Activated CD4-positive, alpha-beta T cell treated with anti-CD3 and anti-CD28 coated beads for 36 hours (primary cell): ENCODE measurements at regions not wholly inside any gene's neighbourhood (a gene's known extent, or its start where the extent isn't known, plus 50 kb on each side); places are given as distances from the start of the nearest gene placed in this dataset.

Experiments
- ATAC-seq: fragments of 200-7000 bp; cut with Tn5 transposase; one replicate; pipeline ENCODE4 v1.10.0; 2021; ENCODE audit warnings: mild to moderate bottlenecking, moderate library complexity
- CTCF ChIA-PET: fragments of 350-600 bp; sonication (Branson Sonifier 250); formaldehyde crosslinking; loops from one replicate; lab custom pipeline; 2021; ENCODE audit warnings: antibody characterized with exemption; lab: Charles Lee
- POLR2A ChIA-PET: fragments of 350-600 bp; sonication (Branson Sonifier 250); formaldehyde crosslinking; loops from one replicate; lab custom pipeline; 2021; ENCODE audit warnings: antibody characterized with exemption, inconsistent platforms; lab: Charles Lee
- DNase-seq: peaks from one replicate; pipeline ENCODE4 v3.0.0-alpha.2; 2020
- H3K27ac Mint-ChIP-seq: one replicate; pipeline ENCODE4 v1.8.0; 2021; ENCODE audit warnings: mixed read lengths
- H3K27me3 Mint-ChIP-seq: one replicate; pipeline ENCODE4 v1.8.0; 2021; ENCODE audit warnings: mixed read lengths
- H3K36me3 Mint-ChIP-seq: one replicate; pipeline ENCODE4 v1.8.0; 2021; ENCODE audit warnings: low read depth, mixed read lengths
- H3K4me1 Mint-ChIP-seq: one replicate; pipeline ENCODE4 v1.8.0; 2021; ENCODE audit warnings: mixed read lengths
- H3K4me3 Mint-ChIP-seq: one replicate; pipeline ENCODE4 v1.8.0; 2021; ENCODE audit warnings: mild to moderate bottlenecking, moderate library complexity, mixed read lengths
- H3K9me3 Mint-ChIP-seq: one replicate; pipeline ENCODE4 v1.8.0; 2021; ENCODE audit warnings: low read depth, mixed read lengths
- intact Hi-C, 2 experiments: fragments of 100-400 bp; cut with DNase I in 1 of 2; cut with micrococcal nuclease in 1 of 2; formaldehyde crosslinking; loops; one replicate each; pipeline versions ENCODE4 v1.14.2 to v1.15.1; 2022 to 2024; cut with DNase I, micrococcal nuclease

DNA sequence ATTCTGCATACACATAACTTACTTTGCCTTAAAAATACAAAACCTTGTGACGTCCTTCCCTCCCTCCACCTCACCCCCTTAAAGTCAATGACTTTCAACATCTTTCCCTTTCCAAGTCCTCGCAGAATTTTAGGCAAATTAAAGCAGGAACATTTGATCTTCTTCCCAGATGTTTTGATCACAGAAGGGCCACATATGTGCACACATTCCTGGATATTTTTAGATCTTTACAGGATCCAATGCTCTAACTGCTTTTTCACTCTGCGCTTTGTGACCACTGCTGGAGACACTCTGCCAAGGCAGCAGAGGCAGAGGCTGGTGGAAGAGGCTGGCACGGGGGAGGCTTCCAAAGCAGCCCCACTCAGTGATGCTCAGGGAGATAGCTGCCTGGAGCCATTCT, 130.7 kb downstream of the SEC61B start:
- Mint-ChIP-seq H3K27me3 (no peaks in the 10 kb centered on the region), H3K4me1 (no peaks in the 10 kb centered on the region), H3K9me3 (no peaks in the 10 kb centered on the region), H3K27ac (no peak overlapping the region), H3K4me3 (no peak overlapping the region), H3K36me3 (no peaks in the 10 kb centered on the region)
- ATAC-seq (no peak), DNase-seq (no peak)
- ChIA-PET POLR2A (no interaction called here), CTCF (interaction anchor here (0.6 kb wide), 2 partner anchors 649 to 1514 kb away, joined by 3 read pairs; no protein-coding TSS in a partner anchor)
- intact Hi-C loops: no loop called here

DNA sequence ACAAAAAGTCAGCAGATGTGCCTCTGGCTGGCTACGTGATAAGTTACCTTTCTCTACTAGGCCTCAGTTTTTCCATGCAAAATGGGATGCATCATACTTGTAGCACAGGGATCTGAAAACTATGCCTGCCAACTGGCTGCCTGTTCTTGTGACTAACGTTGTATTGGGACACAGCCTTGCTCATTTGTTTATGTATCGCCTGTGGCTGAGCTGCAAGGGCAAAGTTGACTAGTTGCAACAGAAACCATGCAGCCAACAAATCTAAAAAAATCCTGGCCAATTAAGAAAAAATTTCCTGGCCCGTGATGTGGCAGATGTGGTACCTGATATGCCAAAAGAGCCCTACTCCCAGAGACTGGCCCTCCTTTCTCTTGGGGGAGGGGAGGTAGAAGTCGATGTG, 131.3 kb downstream of the SEC61B start:
- Mint-ChIP-seq H3K4me1 (no peaks in the 10 kb centered on the region), H3K4me3 (no peak overlapping the region), H3K36me3 (no peaks in the 10 kb centered on the region), H3K27me3 (peaks cover 2% of the 10 kb centered on the region), H3K27ac (no peak overlapping the region), H3K9me3 (no peaks in the 10 kb centered on the region)
- intact Hi-C loops: no loop called here
- ATAC-seq (no peak), DNase-seq (no peak)
- CTCF ChIA-PET: interaction anchor here (0.6 kb wide), 2 partner anchors 649 to 1513 kb away, joined by 3 read pairs; no protein-coding TSS in a partner anchor
- POLR2A ChIA-PET: no interaction called here

DNA sequence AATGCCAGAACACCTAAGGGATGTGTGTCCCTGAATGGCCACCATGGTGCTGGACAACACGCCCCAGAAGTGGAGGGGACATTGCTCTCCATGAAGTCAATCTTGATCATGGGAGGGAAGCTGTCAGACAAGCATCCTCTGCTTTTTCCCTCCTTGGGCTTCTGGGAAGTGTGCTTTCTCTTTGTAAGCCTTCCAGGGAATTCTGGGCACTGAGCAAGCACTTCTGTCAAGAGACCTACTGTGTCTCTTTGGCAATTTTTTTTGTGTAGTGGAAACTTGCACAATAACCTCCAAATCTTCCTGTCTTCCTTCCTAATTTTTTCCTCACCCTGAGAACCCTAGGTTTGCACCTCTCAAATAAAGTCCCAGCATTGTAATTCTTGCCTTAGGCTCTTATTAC, 132.0 kb downstream of the SEC61B start:
- Mint-ChIP-seq H3K4me3 (no peak overlapping the region), H3K27ac (no peak overlapping the region), H3K4me1 (no peaks in the 10 kb centered on the region), H3K36me3 (no peaks in the 10 kb centered on the region), H3K27me3 (peaks cover 4% of the 10 kb centered on the region), H3K9me3 (no peaks in the 10 kb centered on the region)
- DNase-seq (no peak), ATAC-seq (no peak)
- intact Hi-C loops: no loop called here
- ChIA-PET POLR2A (no interaction called here), CTCF (no interaction called here)

DNA sequence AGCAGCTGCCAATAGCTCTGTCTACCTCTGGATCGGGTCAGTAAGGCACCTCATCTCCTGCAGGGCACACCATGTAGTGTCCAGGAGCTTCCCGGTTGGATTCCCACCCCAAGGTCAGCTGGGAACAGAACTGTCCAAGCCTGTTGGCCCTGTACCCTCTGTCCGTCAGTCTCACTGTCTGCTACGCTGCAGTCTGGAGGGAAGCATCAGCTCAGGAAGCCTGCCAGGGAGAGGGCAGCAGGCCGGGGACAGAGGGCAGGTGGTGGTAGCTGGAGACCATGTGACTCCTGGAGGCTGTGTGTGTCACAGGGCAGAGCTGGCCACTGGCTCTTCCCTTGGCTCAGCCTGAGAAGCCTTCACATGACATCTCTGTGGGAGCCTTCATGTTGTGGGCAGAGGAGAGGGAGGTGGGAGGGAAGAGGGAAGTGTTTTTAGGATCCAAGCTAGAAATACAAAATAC, 134.5 kb downstream of the SEC61B start:
- intact Hi-C loops: no loop called here
- POLR2A ChIA-PET: no interaction called here
- Mint-ChIP-seq H3K4me3 (no peak overlapping the region), H3K4me1 (no peaks in the 10 kb centered on the region), H3K27ac (no peak overlapping the region), H3K9me3 (no peaks in the 10 kb centered on the region), H3K36me3 (no peaks in the 10 kb centered on the region), H3K27me3 (peaks cover 17% of the 10 kb centered on the region)
- CTCF ChIA-PET: no interaction called here
- no peak for ATAC-seq
- no peak for DNase-seq

DNA sequence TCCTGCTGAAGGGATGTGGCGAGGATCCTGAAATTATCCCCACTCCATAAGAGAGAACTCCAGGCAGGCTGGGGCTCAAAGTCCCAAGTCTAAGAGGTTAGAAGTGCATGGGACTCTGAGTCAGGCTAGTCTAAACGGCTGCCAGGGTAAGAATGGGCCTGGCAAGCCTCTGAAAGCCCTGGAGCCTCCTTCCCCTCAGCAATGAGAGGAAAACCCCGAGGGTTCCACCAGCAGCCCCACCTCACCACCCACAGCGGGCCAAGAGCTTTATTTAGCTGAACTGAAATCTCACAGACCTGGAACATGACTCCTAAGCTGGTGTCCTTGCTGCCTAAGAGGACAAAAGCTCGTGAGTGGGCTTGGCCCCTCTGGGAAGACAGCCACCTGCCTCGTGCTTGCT, 135.5 kb downstream of the SEC61B start:
- ChIA-PET POLR2A (no interaction called here), CTCF (no interaction called here)
- no peaks in the 10 kb centered on the region for H3K36me3 Mint-ChIP-seq
- no peak overlapping the region for H3K27ac Mint-ChIP-seq
- ATAC-seq: no peak
- H3K9me3 Mint-ChIP-seq: no peaks in the 10 kb centered on the region
- H3K4me3 Mint-ChIP-seq: no peak overlapping the region
- no peaks in the 10 kb centered on the region for H3K4me1 Mint-ChIP-seq
- H3K27me3 Mint-ChIP-seq: peaks cover 20% of the 10 kb centered on the region
- intact Hi-C loops: no loop called here
- no peak for DNase-seq

DNA sequence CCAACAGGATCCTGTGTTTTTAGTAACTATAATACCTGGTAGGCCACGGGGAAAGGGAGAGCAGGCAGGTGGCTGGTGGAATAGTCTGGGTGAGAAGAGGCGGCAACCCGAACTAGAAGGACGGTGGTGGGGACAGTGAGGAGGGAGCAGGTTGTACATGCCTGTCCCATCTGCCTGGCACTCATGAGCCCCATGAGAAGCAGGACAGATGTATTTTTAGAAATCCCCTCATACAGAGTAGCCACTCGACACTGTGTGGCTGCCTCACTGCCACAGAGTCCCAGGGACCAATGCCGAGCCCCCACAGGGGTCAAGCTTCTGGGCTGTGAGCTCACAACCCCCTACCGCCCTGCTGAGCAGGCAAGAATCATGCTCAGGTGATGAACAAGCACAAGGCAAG, 136.6 kb downstream of the SEC61B start:
- intact Hi-C loops: no loop called here
- POLR2A ChIA-PET: no interaction called here
- DNase-seq (no peak), ATAC-seq (no peak)
- no peak overlapping the region for H3K27ac Mint-ChIP-seq
- H3K4me3 Mint-ChIP-seq: no peak overlapping the region
- peaks cover 22% of the 10 kb centered on the region for H3K27me3 Mint-ChIP-seq
- CTCF ChIA-PET: interaction anchor here (0.6 kb wide), 1 partner anchor 451 kb away, joined by 3 read pairs; no protein-coding TSS in a partner anchor
- no peaks in the 10 kb centered on the region for H3K36me3 Mint-ChIP-seq
- H3K9me3 Mint-ChIP-seq: no peaks in the 10 kb centered on the region
- H3K4me1 Mint-ChIP-seq: no peaks in the 10 kb centered on the region

- no peaks in the 10 kb centered on the region for H3K36me3 Mint-ChIP-seq
- no peak overlapping the region for H3K4me3 Mint-ChIP-seq
- no peak overlapping the region for H3K27ac Mint-ChIP-seq
- ChIA-PET POLR2A (no interaction called here), CTCF (interaction anchor here (0.6 to 1.2 kb wide), 3 partner anchors 135 to 451 kb away, joined by 3 read pairs; no protein-coding TSS in a partner anchor)
- H3K27me3 Mint-ChIP-seq: peaks cover 22% of the 10 kb centered on the region
- DNase-seq (no peak), ATAC-seq (no peak)
- no peaks in the 10 kb centered on the region for H3K9me3 Mint-ChIP-seq
- intact Hi-C loops: no loop called here
- no peaks in the 10 kb centered on the region for H3K4me1 Mint-ChIP-seq
These were observed 137.3 kb downstream of the SEC61B start for GRCh38 chr9:99359336-99359735.

GRCh38 chr9:99360026-99360425, 137.9 kb downstream of the SEC61B start:
- intact Hi-C loops: no loop called here
- H3K9me3 Mint-ChIP-seq: no peaks in the 10 kb centered on the region
- ATAC-seq: no peak
- POLR2A ChIA-PET: no interaction called here
- no peak for DNase-seq
- no peak overlapping the region for H3K4me3 Mint-ChIP-seq
- no peaks in the 10 kb centered on the region for H3K36me3 Mint-ChIP-seq
- H3K4me1 Mint-ChIP-seq: no peaks in the 10 kb centered on the region
- no peak overlapping the region for H3K27ac Mint-ChIP-seq
- H3K27me3 Mint-ChIP-seq: peaks cover 24% of the 10 kb centered on the region
- CTCF ChIA-PET: interaction anchor here (1.2 kb wide), 1 partner anchor 175 kb away, joined by 3 read pairs; no protein-coding TSS in a partner anchor

GRCh38 chr9:99361817-99362216, 139.7 kb downstream of the SEC61B start:
- Mint-ChIP-seq H3K27me3 (peaks cover 24% of the 10 kb centered on the region), H3K9me3 (no peaks in the 10 kb centered on the region), H3K4me1 (no peaks in the 10 kb centered on the region), H3K27ac (no peak overlapping the region), H3K4me3 (no peak overlapping the region), H3K36me3 (no peaks in the 10 kb centered on the region)
- DNase-seq: no peak
- ATAC-seq: no peak
- ChIA-PET CTCF (no interaction called here), POLR2A (no interaction called here)
- intact Hi-C loops: no loop called here

DNA sequence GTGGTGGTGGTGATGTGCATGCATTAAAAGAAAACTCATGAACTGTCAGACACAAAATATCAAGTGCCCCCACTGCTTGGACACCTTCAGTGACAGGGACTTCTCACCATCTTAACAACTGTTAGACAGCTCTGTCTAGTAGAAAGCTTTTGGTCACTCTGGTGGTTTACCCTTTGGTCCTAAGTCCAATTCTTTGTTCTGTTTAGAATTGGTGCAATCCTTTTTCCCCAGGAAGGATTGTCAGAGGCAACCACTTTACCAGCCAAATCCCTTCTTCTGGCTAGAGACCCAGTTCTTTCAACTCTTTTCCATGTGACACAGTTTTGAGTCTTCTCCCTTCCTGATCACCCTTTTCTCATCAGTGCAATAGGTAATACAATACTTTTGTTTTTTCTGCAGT, 140.2 kb downstream of the SEC61B start:
- no peak overlapping the region for H3K27ac Mint-ChIP-seq
- no peaks in the 10 kb centered on the region for H3K36me3 Mint-ChIP-seq
- H3K4me1 Mint-ChIP-seq: peaks cover 3% of the 10 kb centered on the region
- ATAC-seq: no peak
- intact Hi-C loops: no loop called here
- DNase-seq: no peak
- ChIA-PET CTCF (no interaction called here), POLR2A (no interaction called here)
- H3K27me3 Mint-ChIP-seq: peaks cover 26% of the 10 kb centered on the region
- H3K4me3 Mint-ChIP-seq: no peak overlapping the region
- H3K9me3 Mint-ChIP-seq: no peaks in the 10 kb centered on the region

DNA sequence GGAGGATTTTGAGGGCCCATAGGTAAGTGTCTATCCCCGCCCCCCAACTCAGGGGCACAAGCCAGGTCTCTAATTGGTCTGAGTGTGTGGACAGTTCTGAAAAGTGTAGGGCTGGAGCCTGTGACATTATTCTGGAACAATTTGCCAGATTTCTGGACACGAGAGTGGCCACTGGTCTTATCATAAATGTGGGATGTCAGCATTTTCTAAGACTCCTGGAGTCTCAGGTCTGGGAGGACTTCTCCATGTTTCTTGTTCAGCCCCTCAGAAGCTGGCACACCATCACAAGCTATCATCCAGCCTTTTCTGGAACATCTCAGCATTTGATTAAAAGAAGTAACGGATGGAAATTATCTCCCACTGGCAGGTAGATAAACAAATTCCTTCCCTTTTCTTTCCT, 141.4 kb downstream of the SEC61B start:
- peaks cover 9% of the 10 kb centered on the region for H3K4me1 Mint-ChIP-seq
- DNase-seq (no peak), ATAC-seq (no peak)
- no peak overlapping the region for H3K27ac Mint-ChIP-seq
- H3K9me3 Mint-ChIP-seq: no peaks in the 10 kb centered on the region
- CTCF ChIA-PET: interaction anchor here (0.6 kb wide), 2 partner anchors 18 to 228 kb away, joined by 3 read pairs; no protein-coding TSS in a partner anchor
- H3K36me3 Mint-ChIP-seq: no peaks in the 10 kb centered on the region
- intact Hi-C loops: no loop called here
- no peak overlapping the region for H3K4me3 Mint-ChIP-seq
- POLR2A ChIA-PET: no interaction called here
- H3K27me3 Mint-ChIP-seq: peaks cover 30% of the 10 kb centered on the region

GRCh38 chr9:99365233-99365980, 143.3 kb downstream of the SEC61B start:
- no peaks in the 10 kb centered on the region for H3K9me3 Mint-ChIP-seq
- ChIA-PET CTCF (no interaction called here), POLR2A (no interaction called here)
- H3K36me3 Mint-ChIP-seq: no peaks in the 10 kb centered on the region
- H3K4me3 Mint-ChIP-seq: no peak overlapping the region
- ATAC-seq (no peak), DNase-seq (no peak)
- H3K27me3 Mint-ChIP-seq: peaks cover 38% of the 10 kb centered on the region
- intact Hi-C loops: no loop called here
- peaks cover 13% of the 10 kb centered on the region for H3K4me1 Mint-ChIP-seq
- H3K27ac Mint-ChIP-seq: no peak overlapping the region
